ENCODE measurements at regions not wholly inside any gene's neighbourhood (a gene's known extent, or its start where the extent isn't known, plus 50 kb on each side); places are given as distances from the start of the nearest gene placed in this dataset.

- no peaks in the 10 kb centered on the region for H4K20me1 ChIP-seq (ENCODE audit: control insufficient read depth, extremely low read depth, insufficient read depth, low read length)
- no peaks in the 10 kb centered on the region for H3K36me3 ChIP-seq (ENCODE audit: control insufficient read depth, insufficient read depth, low read length)
- H3K27ac ChIP-seq (ENCODE audit: insufficient read depth, low read length): no peak overlapping the region
- peak; percentile 2 to 9 for DNase-seq (ENCODE audit: low read depth in 2 of 2)
- no peak for TF ChIP-seq EZH2 (IDR thresholded peaks at IDR 0.05; ENCODE audit: low read length, missing control alignments)
- no peak for TF ChIP-seq CTCF (conservative IDR thresholded peaks at IDR 0.05 in 1 of 2, IDR thresholded peaks at IDR 0.05 in 1 of 2; ENCODE audit: low read depth in 1 of 2, low read length in 2 of 2)
- no peak overlapping the region for H3K9ac ChIP-seq (ENCODE audit: insufficient read depth, low read length)
- H3K4me3 ChIP-seq (replicated peaks in 1 of 4; ENCODE audit: control extremely low read depth in 1 of 4, insufficient read depth in 1 of 4, low read depth in 3 of 4, low read length in 4 of 4): no peak overlapping the region
- H3K9me3 ChIP-seq (ENCODE audit: control insufficient read depth, insufficient read depth, low read depth, low read length): no peaks in the 10 kb centered on the region
- H2AFZ ChIP-seq (ENCODE audit: low read length): no peak overlapping the region
- H3K79me2 ChIP-seq (ENCODE audit: control insufficient read depth, insufficient read depth, low read length): no peaks in the 10 kb centered on the region
- H3K27me3 ChIP-seq (ENCODE audit: control insufficient read depth, insufficient read depth, low read length): no peaks in the 10 kb centered on the region
- no peaks in the 10 kb centered on the region for H3K4me1 ChIP-seq (ENCODE audit: control insufficient read depth, extremely low read depth, insufficient read depth, low read length)
- H3K4me2 ChIP-seq (ENCODE audit: extremely low read depth, insufficient read depth, low read length): no peak overlapping the region
Observed at GRCh38 chr2:147665105-147665504, 179.7 kb upstream of the ACVR2A start.

GRCh38 chr2:147663962-147664361 lies 180.9 kb upstream of the ACVR2A start:
- Histone ChIP-seq H3K79me2 (ENCODE audit: control insufficient read depth, insufficient read depth, low read length) (no peaks in the 10 kb centered on the region), H3K9ac (ENCODE audit: insufficient read depth, low read length) (no peak overlapping the region), H3K9me3 (ENCODE audit: control insufficient read depth, insufficient read depth, low read depth, low read length) (no peaks in the 10 kb centered on the region), H3K4me2 (ENCODE audit: extremely low read depth, insufficient read depth, low read length) (no peak overlapping the region), H3K36me3 (ENCODE audit: control insufficient read depth, insufficient read depth, low read length) (no peaks in the 10 kb centered on the region), H4K20me1 (ENCODE audit: control insufficient read depth, extremely low read depth, insufficient read depth, low read length) (no peaks in the 10 kb centered on the region), H3K4me1 (ENCODE audit: control insufficient read depth, extremely low read depth, insufficient read depth, low read length) (no peaks in the 10 kb centered on the region), H3K27me3 (ENCODE audit: control insufficient read depth, insufficient read depth, low read length) (no peaks in the 10 kb centered on the region), H3K27ac (ENCODE audit: insufficient read depth, low read length) (no peak overlapping the region), H3K4me3 (replicated peaks in 1 of 4; ENCODE audit: control extremely low read depth in 1 of 4, insufficient read depth in 1 of 4, low read depth in 3 of 4, low read length in 4 of 4) (no peak overlapping the region), H2AFZ (ENCODE audit: low read length) (no peak overlapping the region)
- DNase-seq (ENCODE audit: low read depth in 2 of 2): no peak
- TF ChIP-seq CTCF (conservative IDR thresholded peaks at IDR 0.05 in 1 of 2, IDR thresholded peaks at IDR 0.05 in 1 of 2; ENCODE audit: low read depth in 1 of 2, low read length in 2 of 2): no peak
- TF ChIP-seq EZH2 (IDR thresholded peaks at IDR 0.05; ENCODE audit: low read length, missing control alignments): no peak

GRCh38 chr2:147663153-147663961 lies 181.5 kb upstream of the ACVR2A start:
- Histone ChIP-seq H4K20me1 (ENCODE audit: control insufficient read depth, extremely low read depth, insufficient read depth, low read length) (no peaks in the 10 kb centered on the region), H3K27ac (ENCODE audit: insufficient read depth, low read length) (no peak overlapping the region), H3K4me1 (ENCODE audit: control insufficient read depth, extremely low read depth, insufficient read depth, low read length) (no peaks in the 10 kb centered on the region), H3K79me2 (ENCODE audit: control insufficient read depth, insufficient read depth, low read length) (no peaks in the 10 kb centered on the region), H2AFZ (ENCODE audit: low read length) (no peak overlapping the region), H3K9ac (ENCODE audit: insufficient read depth, low read length) (no peak overlapping the region), H3K27me3 (ENCODE audit: control insufficient read depth, insufficient read depth, low read length) (no peaks in the 10 kb centered on the region), H3K36me3 (ENCODE audit: control insufficient read depth, insufficient read depth, low read length) (no peaks in the 10 kb centered on the region), H3K4me2 (ENCODE audit: extremely low read depth, insufficient read depth, low read length) (no peak overlapping the region), H3K4me3 (replicated peaks in 1 of 4; ENCODE audit: control extremely low read depth in 1 of 4, insufficient read depth in 1 of 4, low read depth in 3 of 4, low read length in 4 of 4) (no peak overlapping the region), H3K9me3 (ENCODE audit: control insufficient read depth, insufficient read depth, low read depth, low read length) (no peaks in the 10 kb centered on the region)
- DNase-seq (ENCODE audit: low read depth in 2 of 2): no peak
- TF ChIP-seq EZH2 (IDR thresholded peaks at IDR 0.05; ENCODE audit: low read length, missing control alignments) (no peak), CTCF (conservative IDR thresholded peaks at IDR 0.05 in 1 of 2, IDR thresholded peaks at IDR 0.05 in 1 of 2; ENCODE audit: low read depth in 1 of 2, low read length in 2 of 2) (no peak)

Measured in fibroblast of lung (primary cell).